ENCODE measurements at regions not wholly inside any gene's neighbourhood (a gene's known extent, or its start where the extent isn't known, plus 50 kb on each side); places are given as distances from the start of the nearest gene placed in this dataset.

DNA sequence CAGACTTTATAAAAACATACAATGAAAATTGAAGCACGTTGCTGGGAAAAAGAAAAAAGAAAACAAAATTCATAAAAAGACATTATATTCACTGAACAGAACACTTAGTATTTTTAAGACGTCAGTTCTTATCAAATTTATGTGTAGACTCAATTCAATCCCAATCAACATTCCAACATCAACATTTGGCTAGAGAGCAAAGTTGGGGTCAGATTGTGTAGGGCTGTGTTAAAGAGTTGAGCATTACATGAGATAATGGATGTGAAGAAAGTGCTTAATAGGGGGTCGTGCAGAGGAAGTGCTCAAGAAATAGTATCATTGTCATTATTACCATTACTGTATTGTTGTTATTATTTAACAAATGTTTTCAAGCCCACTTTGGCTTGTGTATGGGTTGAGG, 154.1 kb upstream of the TNP1 start:
- H3K4me3 ChIP-seq = no peak overlapping the region
- TF ChIP-seq POLR2A (IDR thresholded peaks at IDR 0.05) (no peak), CTCF (IDR thresholded peaks at IDR 0.05) (no peak)
- intact Hi-C loops (cut with DNase I) = no loop called here
- DNase-seq = no peak
- no peaks in the 10 kb centered on the region for H3K9me3 ChIP-seq
- H3K4me1 ChIP-seq = no peaks in the 10 kb centered on the region
- H3K36me3 ChIP-seq (replicated peaks in 1 of 2; ENCODE audit: insufficient read depth in 1 of 2, low read depth in 2 of 2) = no peaks in the 10 kb centered on the region
- no peaks in the 10 kb centered on the region for H3K27me3 ChIP-seq
- ATAC-seq = no peak
- WGBS, 2 donors = 45 to 55% methylated on average over 3 of the region's 3 CpGs
- no peak overlapping the region for H3K27ac ChIP-seq

GRCh38 chr2:217011576-217011975, 151.7 kb upstream of the TNP1 start:
- 85 to 92% methylated on average over 4 of the region's 4 CpGs for WGBS, 2 donors
- Histone ChIP-seq H3K36me3 (replicated peaks in 1 of 2; ENCODE audit: insufficient read depth in 1 of 2, low read depth in 2 of 2) (no peaks in the 10 kb centered on the region), H3K4me3 (no peak overlapping the region), H3K27me3 (no peaks in the 10 kb centered on the region), H3K27ac (no peak overlapping the region), H3K4me1 (no peaks in the 10 kb centered on the region), H3K9me3 (no peaks in the 10 kb centered on the region)
- ATAC-seq (no peak), DNase-seq (no peak)
- TF ChIP-seq POLR2A (IDR thresholded peaks at IDR 0.05) (no peak), CTCF (IDR thresholded peaks at IDR 0.05) (no peak)
- intact Hi-C loops (cut with DNase I) = no loop called here

- Histone ChIP-seq H3K9me3 (no peaks in the 10 kb centered on the region), H3K27ac (no peak overlapping the region), H3K4me1 (no peaks in the 10 kb centered on the region), H3K36me3 (replicated peaks in 1 of 2; ENCODE audit: insufficient read depth in 1 of 2, low read depth in 2 of 2) (no peaks in the 10 kb centered on the region), H3K4me3 (no peak overlapping the region), H3K27me3 (no peaks in the 10 kb centered on the region)
- DNase-seq (no peak), ATAC-seq (no peak)
- WGBS, 2 donors = 74 to 83% methylated on average over 3 of the region's 3 CpGs
- TF ChIP-seq POLR2A (IDR thresholded peaks at IDR 0.05) (no peak), CTCF (IDR thresholded peaks at IDR 0.05) (no peak)
- intact Hi-C loops (cut with DNase I) = no loop called here
These were observed 150.3 kb upstream of the TNP1 start for GRCh38 chr2:217010173-217010572.

- DNase-seq (no peak), ATAC-seq (no peak)
- no peaks in the 10 kb centered on the region for H3K36me3 ChIP-seq (replicated peaks in 1 of 2; ENCODE audit: insufficient read depth in 1 of 2, low read depth in 2 of 2)
- H3K9me3 ChIP-seq = no peaks in the 10 kb centered on the region
- TF ChIP-seq CTCF (IDR thresholded peaks at IDR 0.05) = no peak
- TF ChIP-seq POLR2A (IDR thresholded peaks at IDR 0.05) = no peak
- 72 to 76% methylated on average over 2 of the region's 2 CpGs for WGBS, 2 donors
- intact Hi-C loops (cut with DNase I) = no loop called here
- H3K27ac ChIP-seq = no peak overlapping the region
- H3K4me3 ChIP-seq = no peak overlapping the region
- no peaks in the 10 kb centered on the region for H3K4me1 ChIP-seq
- H3K27me3 ChIP-seq = no peaks in the 10 kb centered on the region
These were observed 148.9 kb upstream of the TNP1 start for GRCh38 chr2:217008794-217009193.

- no peak overlapping the region for H3K4me3 ChIP-seq
- DNase-seq (no peak), ATAC-seq (no peak)
- no peak overlapping the region for H3K27ac ChIP-seq
- intact Hi-C loops (cut with DNase I) = no loop called here
- H3K9me3 ChIP-seq = no peaks in the 10 kb centered on the region
- no peaks in the 10 kb centered on the region for H3K36me3 ChIP-seq (replicated peaks in 1 of 2; ENCODE audit: insufficient read depth in 1 of 2, low read depth in 2 of 2)
- no peaks in the 10 kb centered on the region for H3K4me1 ChIP-seq
- WGBS, 2 donors = 80 to 83% methylated on average over 3 of the region's 3 CpGs
- H3K27me3 ChIP-seq = no peaks in the 10 kb centered on the region
- TF ChIP-seq POLR2A (IDR thresholded peaks at IDR 0.05) = no peak
- no peak for TF ChIP-seq CTCF (IDR thresholded peaks at IDR 0.05)
These were observed 146.4 kb upstream of the TNP1 start for GRCh38 chr2:217006217-217006616.

Data from body of pancreas (tissue), 4 donors.